PC-9 (cell line): ENCODE measurements at regions not wholly inside any gene's neighbourhood (a gene's known extent, or its start where the extent isn't known, plus 50 kb on each side); places are given as distances from the start of the nearest gene placed in this dataset.

Experiments used
- CTCF ChIP-seq: fragments of 200-600 bp; sonication (generic); conservative IDR thresholded peaks from 2 replicates; pipeline ENCODE4 v1.6.1; 2017; ENCODE audit warnings: mixed run types, antibody characterized with exemption, mild to moderate bottlenecking, moderate library complexity
- EZH2 ChIP-seq: fragments of 200-600 bp; sonication (generic); IDR thresholded peaks from 2 replicates; pipeline ENCODE4 v1.8.0; 2017; ENCODE audit warnings: antibody characterized with exemption, low read depth

- TF ChIP-seq CTCF (no peak), EZH2 (no peak)
These were observed 192.3 kb upstream of the C11orf87 start for GRCh38 chr11:109229682-109230081.
